Astrocyte (in vitro differentiated cells and primary cell): ENCODE measurements at regions not wholly inside any gene's neighbourhood (a gene's known extent, or its start where the extent isn't known, plus 50 kb on each side); places are given as distances from the start of the nearest gene placed in this dataset.

Experiments used
- DNase-seq: peaks from one replicate; pipeline ENCODE4 v3.0.0-alpha.2; 2010; ENCODE audit warnings: low read depth
- FAIRE-seq: peaks from 2 replicates; lab custom pipeline; 2011; peaks lifted over from hg19 to GRCh38; lab: Jason Lieb, UNC
- H2AFZ ChIP-seq: 2 replicates; pipeline ENCODE4 v1.6.0; 2012; ENCODE audit warnings: low read depth, low read length, inconsistent platforms
- H3K27ac ChIP-seq: 2 replicates; pipeline ENCODE4 v1.5.1; 2011; ENCODE audit warnings: low read depth, low read length, inconsistent platforms
- H3K27me3 ChIP-seq: 2 replicates; pipeline ENCODE4 v1.6.0; 2011; ENCODE audit warnings: low read length, inconsistent platforms; ENCODE audit not compliant: insufficient read depth
- H3K36me3 ChIP-seq: 2 replicates; pipeline ENCODE4 v1.5.1; 2011; ENCODE audit warnings: low read length, inconsistent platforms; ENCODE audit not compliant: insufficient read depth
- H3K4me1 ChIP-seq: 2 replicates; pipeline ENCODE4 v1.5.1; 2011; ENCODE audit warnings: low read length, inconsistent platforms; ENCODE audit not compliant: insufficient read depth
- H3K4me2 ChIP-seq: 2 replicates; pipeline ENCODE4 v1.6.0; 2012; ENCODE audit warnings: low read length, inconsistent platforms
- H3K4me3 ChIP-seq: 2 replicates; pipeline ENCODE4 v1.5.1; 2011; ENCODE audit warnings: low read depth, mild to moderate bottlenecking, low read length, inconsistent platforms; ENCODE audit not compliant: insufficient read depth
- H3K79me2 ChIP-seq: 2 replicates; pipeline ENCODE4 v1.6.0; 2012; ENCODE audit warnings: mild to moderate bottlenecking, low read length, inconsistent platforms; ENCODE audit not compliant: insufficient read depth
- H3K9ac ChIP-seq: 2 replicates; pipeline ENCODE4 v1.6.0; 2012; ENCODE audit warnings: mild to moderate bottlenecking, low read length, inconsistent platforms
- H3K9me3 ChIP-seq: 2 replicates; pipeline ENCODE4 v1.5.1; 2012; ENCODE audit warnings: low read depth, mild to moderate bottlenecking, low read length, inconsistent platforms; ENCODE audit not compliant: insufficient read depth
- H4K20me1 ChIP-seq: 2 replicates; pipeline ENCODE4 v1.6.0; 2012; ENCODE audit warnings: low read length, inconsistent platforms; ENCODE audit not compliant: insufficient read depth
- H3K27ac Mint-ChIP-seq: one replicate; pipeline ENCODE4 v1.8.0; 2021; ENCODE audit warnings: mild to moderate bottlenecking, mixed read lengths; ENCODE audit not compliant: unreplicated experiment
- H3K27me3 Mint-ChIP-seq: one replicate; pipeline ENCODE4 v1.8.0; 2021; ENCODE audit warnings: low read depth, mixed read lengths; ENCODE audit not compliant: unreplicated experiment
- H3K36me3 Mint-ChIP-seq: one replicate; pipeline ENCODE4 v1.8.0; 2021; ENCODE audit warnings: low read depth, mixed read lengths; ENCODE audit not compliant: unreplicated experiment
- H3K4me1 Mint-ChIP-seq: one replicate; pipeline ENCODE4 v1.8.0; 2021; ENCODE audit warnings: low read depth, mixed read lengths; ENCODE audit not compliant: unreplicated experiment
- H3K4me3 Mint-ChIP-seq: one replicate; pipeline ENCODE4 v1.8.0; 2021; ENCODE audit warnings: mild to moderate bottlenecking, moderate library complexity, mixed read lengths; ENCODE audit not compliant: unreplicated experiment
- H3K9me3 Mint-ChIP-seq: one replicate; pipeline ENCODE4 v1.8.0; 2021; ENCODE audit warnings: mild to moderate bottlenecking, mixed read lengths; ENCODE audit not compliant: unreplicated experiment
- CTCF ChIP-seq: IDR thresholded peaks from 2 replicates; pipeline ENCODE4 v1.5.1; 2011; ENCODE audit warnings: low read depth, mild to moderate bottlenecking, inconsistent platforms, low read length, moderate library complexity; ENCODE audit not compliant: insufficient read depth
- EZH2 ChIP-seq: IDR thresholded peaks from 2 replicates; pipeline ENCODE4 v1.6.1; 2012; ENCODE audit warnings: mild to moderate bottlenecking, low read length, inconsistent platforms; ENCODE audit not compliant: insufficient read depth

GRCh38 chr6:120302041-120302440, 952.5 kb upstream of the MAN1A1 start:
- H3K9me3 ChIP-seq, result no peaks in the 10 kb centered on the region
- Mint-ChIP-seq H3K4me3 (no peak overlapping the region), H3K4me1 (no peaks in the 10 kb centered on the region), H3K9me3 (no peaks in the 10 kb centered on the region), H3K36me3 (no peaks in the 10 kb centered on the region), H3K27ac (no peak overlapping the region), H3K27me3 (no peaks in the 10 kb centered on the region)
- no peaks in the 10 kb centered on the region for H4K20me1 ChIP-seq
- no peaks in the 10 kb centered on the region for H3K79me2 ChIP-seq
- TF ChIP-seq CTCF (no peak), EZH2 (no peak)
- no peak overlapping the region for H3K27ac ChIP-seq
- DNase-seq (no peak), FAIRE-seq (no peak)
- H3K4me3 ChIP-seq, result no peak overlapping the region
- H3K36me3 ChIP-seq, result no peaks in the 10 kb centered on the region
- H2AFZ ChIP-seq, result no peak overlapping the region
- H3K9ac ChIP-seq, result no peak overlapping the region
- no peaks in the 10 kb centered on the region for H3K27me3 ChIP-seq
- no peaks in the 10 kb centered on the region for H3K4me1 ChIP-seq
- no peak overlapping the region for H3K4me2 ChIP-seq

DNA sequence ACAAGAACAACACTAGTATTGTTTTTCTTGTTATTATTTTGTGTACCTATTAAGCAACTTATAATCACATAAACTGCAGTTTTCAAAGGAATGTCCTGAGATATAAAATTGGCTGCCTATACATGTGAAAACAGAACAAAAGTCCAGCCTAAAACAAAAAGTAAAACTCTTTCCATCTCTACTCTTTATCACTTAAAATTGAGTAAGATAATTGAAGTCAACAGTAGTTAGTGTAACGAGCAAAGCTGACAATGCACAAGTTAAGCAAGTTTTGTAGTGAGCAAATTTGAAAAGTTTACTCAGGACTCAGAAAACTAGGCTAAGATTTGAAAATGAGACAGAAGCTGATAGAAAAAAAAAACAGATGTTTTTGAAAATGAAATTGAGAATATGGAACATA, 941.4 kb upstream of the MAN1A1 start:
- Mint-ChIP-seq H3K4me3 (no peak overlapping the region), H3K36me3 (no peaks in the 10 kb centered on the region), H3K4me1 (no peaks in the 10 kb centered on the region), H3K27me3 (no peaks in the 10 kb centered on the region), H3K9me3 (peaks cover 6% of the 10 kb centered on the region), H3K27ac (no peak overlapping the region)
- H3K79me2 ChIP-seq, result no peaks in the 10 kb centered on the region
- H3K4me2 ChIP-seq, result no peak overlapping the region
- H3K27ac ChIP-seq, result no peak overlapping the region
- H4K20me1 ChIP-seq, result no peaks in the 10 kb centered on the region
- TF ChIP-seq CTCF, result no peak
- no peak for TF ChIP-seq EZH2
- no peaks in the 10 kb centered on the region for H3K4me1 ChIP-seq
- no peaks in the 10 kb centered on the region for H3K9me3 ChIP-seq
- DNase-seq (no peak), FAIRE-seq (no peak)
- H2AFZ ChIP-seq, result no peak overlapping the region
- no peaks in the 10 kb centered on the region for H3K36me3 ChIP-seq
- H3K27me3 ChIP-seq, result no peaks in the 10 kb centered on the region
- no peak overlapping the region for H3K9ac ChIP-seq
- H3K4me3 ChIP-seq, result no peak overlapping the region

GRCh38 chr6:120282005-120282404, 932.4 kb upstream of the MAN1A1 start:
- H3K27me3 ChIP-seq, result no peaks in the 10 kb centered on the region
- no peaks in the 10 kb centered on the region for H3K36me3 Mint-ChIP-seq
- no peaks in the 10 kb centered on the region for H3K79me2 ChIP-seq
- H3K4me2 ChIP-seq, result no peak overlapping the region
- no peak overlapping the region for H3K4me3 Mint-ChIP-seq
- no peaks in the 10 kb centered on the region for H3K4me1 ChIP-seq
- no peaks in the 10 kb centered on the region for H3K9me3 Mint-ChIP-seq
- H3K9me3 ChIP-seq, result no peaks in the 10 kb centered on the region
- H3K36me3 ChIP-seq, result no peaks in the 10 kb centered on the region
- H3K27me3 Mint-ChIP-seq, result no peaks in the 10 kb centered on the region
- H2AFZ ChIP-seq, result no peak overlapping the region
- H3K27ac ChIP-seq, result no peak overlapping the region
- H3K4me3 ChIP-seq, result no peak overlapping the region
- DNase-seq (no peak), FAIRE-seq (no peak)
- TF ChIP-seq CTCF (no peak), EZH2 (no peak)
- H3K9ac ChIP-seq, result no peak overlapping the region
- no peaks in the 10 kb centered on the region for H4K20me1 ChIP-seq
- H3K4me1 Mint-ChIP-seq, result no peaks in the 10 kb centered on the region
- H3K27ac Mint-ChIP-seq, result no peak overlapping the region
